ENCODE measurements at regions not wholly inside any gene's neighbourhood (a gene's known extent, or its start where the extent isn't known, plus 50 kb on each side); places are given as distances from the start of the nearest gene placed in this dataset.

DNA sequence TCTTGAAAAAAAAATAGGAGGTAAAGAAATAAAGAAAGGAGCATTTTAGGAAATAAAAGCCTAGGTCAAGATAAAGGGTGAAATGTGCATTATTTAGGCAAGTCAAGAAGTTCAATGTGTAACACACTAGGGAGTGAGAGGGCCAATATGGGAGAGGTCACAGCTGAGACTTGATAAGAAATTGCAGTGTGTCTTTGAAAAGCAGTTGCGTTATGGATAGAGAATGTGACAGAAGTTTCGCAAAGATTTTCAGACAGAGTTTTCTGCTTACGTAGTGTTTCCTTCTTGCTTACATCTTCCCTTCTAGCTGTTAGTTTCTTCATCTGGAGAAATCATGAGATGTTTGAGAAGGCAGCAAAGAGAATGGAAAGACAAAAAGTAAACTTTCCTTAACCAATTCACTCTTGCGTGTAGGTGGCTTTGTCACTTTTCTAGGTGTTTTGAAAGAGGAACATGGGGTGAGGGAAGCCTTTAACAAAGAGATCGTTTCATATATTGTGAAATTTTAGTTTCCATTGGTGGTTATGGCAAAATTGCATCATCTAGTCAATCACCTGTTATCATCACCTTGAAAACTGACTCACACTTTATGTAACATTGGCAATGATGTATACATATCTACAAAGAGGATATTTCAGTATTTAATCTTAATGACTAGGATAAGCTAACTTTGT is 975.5 kb downstream of the OLFM4 start:
- Histone ChIP-seq H3K27ac (ENCODE audit: low read depth in 1 of 2, low read length in 1 of 2) (no peak overlapping the region), H3K36me3 (ENCODE audit: control insufficient read depth in 4 of 4, insufficient read depth in 4 of 4, low read length in 4 of 4) (no peaks in the 10 kb centered on the region), H3K27me3 (ENCODE audit: control insufficient read depth in 3 of 3, insufficient read depth in 3 of 3, low read length in 2 of 3) (no peaks in the 10 kb centered on the region), H3K9me3 (ENCODE audit: control insufficient read depth in 4 of 4, insufficient read depth in 3 of 4, low read length in 3 of 4) (no peaks in the 10 kb centered on the region), H3K9ac (ENCODE audit: insufficient read depth in 1 of 2, low read length in 2 of 2) (no peak overlapping the region), H3K4me3 (no peak overlapping the region), H3K4me1 (ENCODE audit: control insufficient read depth in 5 of 5, insufficient read depth in 5 of 5, low read length in 5 of 5) (no peaks in the 10 kb centered on the region)
- DNase-seq (no peak), ATAC-seq (ENCODE audit: insufficient read depth, low FRiP score) (no peak)
- TF ChIP-seq, protein P1, sequence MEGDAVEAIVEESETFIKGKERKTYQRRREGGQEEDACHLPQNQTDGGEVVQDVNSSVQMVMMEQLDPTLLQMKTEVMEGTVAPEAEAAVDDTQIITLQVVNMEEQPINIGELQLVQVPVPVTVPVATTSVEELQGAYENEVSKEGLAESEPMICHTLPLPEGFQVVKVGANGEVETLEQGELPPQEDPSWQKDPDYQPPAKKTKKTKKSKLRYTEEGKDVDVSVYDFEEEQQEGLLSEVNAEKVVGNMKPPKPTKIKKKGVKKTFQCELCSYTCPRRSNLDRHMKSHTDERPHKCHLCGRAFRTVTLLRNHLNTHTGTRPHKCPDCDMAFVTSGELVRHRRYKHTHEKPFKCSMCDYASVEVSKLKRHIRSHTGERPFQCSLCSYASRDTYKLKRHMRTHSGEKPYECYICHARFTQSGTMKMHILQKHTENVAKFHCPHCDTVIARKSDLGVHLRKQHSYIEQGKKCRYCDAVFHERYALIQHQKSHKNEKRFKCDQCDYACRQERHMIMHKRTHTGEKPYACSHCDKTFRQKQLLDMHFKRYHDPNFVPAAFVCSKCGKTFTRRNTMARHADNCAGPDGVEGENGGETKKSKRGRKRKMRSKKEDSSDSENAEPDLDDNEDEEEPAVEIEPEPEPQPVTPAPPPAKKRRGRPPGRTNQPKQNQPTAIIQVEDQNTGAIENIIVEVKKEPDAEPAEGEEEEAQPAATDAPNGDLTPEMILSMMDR (IDR thresholded peaks at IDR 0.05; ENCODE audit: control extremely low read depth, extremely low read depth), result no peak
- 67 to 80% methylated on average over 5 of the region's 5 CpGs for WGBS, 2 donors

DNA sequence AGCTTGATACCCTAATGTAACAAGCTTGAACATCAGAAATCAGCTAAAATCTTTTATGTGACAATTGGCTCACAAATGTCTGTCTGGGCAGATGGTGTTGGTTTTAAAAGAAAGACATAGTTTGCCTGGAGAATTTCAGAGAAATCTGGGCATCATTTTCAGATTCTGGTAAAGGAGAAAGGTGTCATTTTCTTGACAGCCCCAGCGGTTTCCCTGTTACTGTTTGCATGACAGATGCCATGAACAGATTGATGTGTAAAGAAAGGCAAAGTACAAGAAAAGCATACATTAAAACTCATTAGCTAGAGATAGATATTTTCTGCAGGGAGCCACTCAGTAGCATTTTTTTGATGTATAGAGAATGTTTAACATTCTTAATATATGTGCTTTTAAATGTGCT is 987.9 kb downstream of the OLFM4 start:
- TF ChIP-seq, protein P1 (IDR thresholded peaks at IDR 0.05; ENCODE audit: control extremely low read depth, extremely low read depth), result no peak
- DNase-seq (no peak), ATAC-seq (ENCODE audit: insufficient read depth, low FRiP score) (no peak)
- H3K4me1 ChIP-seq (ENCODE audit: control insufficient read depth in 5 of 5, insufficient read depth in 5 of 5, low read length in 5 of 5), result no peaks in the 10 kb centered on the region
- no peak overlapping the region for H3K9ac ChIP-seq (ENCODE audit: insufficient read depth in 1 of 2, low read length in 2 of 2)
- H3K9me3 ChIP-seq (ENCODE audit: control insufficient read depth in 4 of 4, insufficient read depth in 3 of 4, low read length in 3 of 4), result no peaks in the 10 kb centered on the region
- H3K36me3 ChIP-seq (ENCODE audit: control insufficient read depth in 4 of 4, insufficient read depth in 4 of 4, low read length in 4 of 4), result no peaks in the 10 kb centered on the region
- H3K4me3 ChIP-seq, result no peak overlapping the region
- WGBS, 2 donors, result 77 to 78% methylated on average over 1 of the region's 1 CpG
- no peak overlapping the region for H3K27ac ChIP-seq (ENCODE audit: low read depth in 1 of 2, low read length in 1 of 2)
- H3K27me3 ChIP-seq (ENCODE audit: control insufficient read depth in 3 of 3, insufficient read depth in 3 of 3, low read length in 2 of 3), result no peaks in the 10 kb centered on the region

DNA sequence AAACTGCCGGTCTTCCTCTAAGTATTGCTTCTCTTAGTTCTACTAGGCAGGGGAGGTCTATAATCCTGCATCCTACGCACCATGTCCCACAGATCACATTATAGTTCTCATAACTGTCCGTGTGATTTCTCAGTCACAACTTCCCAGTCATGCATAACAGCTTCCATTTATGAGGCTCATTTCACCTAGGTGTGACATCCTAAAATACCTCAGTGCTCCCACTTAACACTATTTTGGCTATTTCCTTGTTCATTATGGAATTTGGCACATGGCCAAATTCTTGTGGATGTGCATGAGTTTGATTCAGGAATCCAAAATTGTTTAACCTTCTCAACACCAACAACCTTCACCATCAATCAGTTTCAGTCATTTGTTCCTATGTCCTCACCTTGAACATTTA is 989.9 kb downstream of the OLFM4 start:
- H3K36me3 ChIP-seq (ENCODE audit: control insufficient read depth in 4 of 4, insufficient read depth in 4 of 4, low read length in 4 of 4), result no peaks in the 10 kb centered on the region
- no peak overlapping the region for H3K4me3 ChIP-seq
- no peak for DNase-seq
- H3K27me3 ChIP-seq (ENCODE audit: control insufficient read depth in 3 of 3, insufficient read depth in 3 of 3, low read length in 2 of 3), result no peaks in the 10 kb centered on the region
- no peak for ATAC-seq (ENCODE audit: insufficient read depth, low FRiP score)
- no peak overlapping the region for H3K9ac ChIP-seq (ENCODE audit: insufficient read depth in 1 of 2, low read length in 2 of 2)
- TF ChIP-seq, protein P1 (IDR thresholded peaks at IDR 0.05; ENCODE audit: control extremely low read depth, extremely low read depth), result no peak
- H3K9me3 ChIP-seq (ENCODE audit: control insufficient read depth in 4 of 4, insufficient read depth in 3 of 4, low read length in 3 of 4), result peaks cover 0 to 2% (median under 1%) of the 10 kb centered on the region in 4 donors
- WGBS, 2 donors, result 89 to 92% methylated on average over 3 of the region's 3 CpGs
- no peaks in the 10 kb centered on the region for H3K4me1 ChIP-seq (ENCODE audit: control insufficient read depth in 5 of 5, insufficient read depth in 5 of 5, low read length in 5 of 5)
- H3K27ac ChIP-seq (ENCODE audit: low read depth in 1 of 2, low read length in 1 of 2), result no peak overlapping the region

DNA sequence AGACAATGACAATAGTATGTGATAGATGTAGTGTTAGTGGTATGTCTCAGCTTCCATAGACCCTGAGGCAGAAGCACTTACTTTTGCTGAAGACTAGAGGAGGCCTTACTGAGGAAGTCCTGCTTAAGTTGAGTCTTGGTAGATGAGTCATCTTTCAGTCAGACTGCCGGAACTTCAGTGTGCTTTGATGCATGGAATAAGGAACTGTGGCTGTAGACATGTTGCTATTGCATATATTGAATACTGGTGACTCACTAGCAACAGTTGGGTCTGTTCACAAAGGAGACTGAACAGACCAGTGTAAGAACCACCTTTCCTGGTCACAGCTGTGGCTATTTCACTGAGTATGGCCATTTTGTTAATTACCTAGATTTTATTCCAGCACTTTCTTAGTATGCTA is 1000.6 kb downstream of the OLFM4 start:
- no peak overlapping the region for H3K27ac ChIP-seq (ENCODE audit: low read depth in 1 of 2, low read length in 1 of 2)
- no peaks in the 10 kb centered on the region for H3K27me3 ChIP-seq (ENCODE audit: control insufficient read depth in 3 of 3, insufficient read depth in 3 of 3, low read length in 2 of 3)
- peaks cover 0 to 3% (median 0%) of the 10 kb centered on the region in 4 donors for H3K9me3 ChIP-seq (ENCODE audit: control insufficient read depth in 4 of 4, insufficient read depth in 3 of 4, low read length in 3 of 4)
- no peaks in the 10 kb centered on the region for H3K4me1 ChIP-seq (ENCODE audit: control insufficient read depth in 5 of 5, insufficient read depth in 5 of 5, low read length in 5 of 5)
- no peak overlapping the region for H3K4me3 ChIP-seq
- H3K36me3 ChIP-seq (ENCODE audit: control insufficient read depth in 4 of 4, insufficient read depth in 4 of 4, low read length in 4 of 4), result no peaks in the 10 kb centered on the region
- DNase-seq (no peak), ATAC-seq (ENCODE audit: insufficient read depth, low FRiP score) (no peak)
- 50 to 58% methylated on average over 1 of the region's 1 CpG for WGBS, 2 donors
- TF ChIP-seq, protein P1 (IDR thresholded peaks at IDR 0.05; ENCODE audit: control extremely low read depth, extremely low read depth), result no peak
- H3K9ac ChIP-seq (ENCODE audit: insufficient read depth in 1 of 2, low read length in 2 of 2), result no peak overlapping the region

Measured in lung (tissue), 11 donors.